Muscle of back (tissue), 3 donors: ENCODE measurements at regions not wholly inside any gene's neighbourhood (a gene's known extent, or its start where the extent isn't known, plus 50 kb on each side); places are given as distances from the start of the nearest gene placed in this dataset.
"Not testable (repeated sequence)": the region's sequence is repeated elsewhere in the genome, so short reads cannot be mapped to it uniquely, and the experiment has no call there.

ENCODE experiments used
- DNase-seq, 3 donors: peaks; one replicate each; pipeline versions ENCODE4 v3.0.0 to v3.0.0-alpha.2; 2013

GRCh38 chr2:90224767-90225166 is 1533.3 kb downstream of the RPIA start:
- not testable (repeated sequence) for DNase-seq

GRCh38 chr2:90226465-90227072 is 1535.1 kb downstream of the RPIA start:
- DNase-seq: not testable (repeated sequence)

- not testable (repeated sequence) for DNase-seq
Measured at GRCh38 chr2:90231199-90231598, 1539.7 kb downstream of the RPIA start.

- DNase-seq: not testable (repeated sequence)
Measured at GRCh38 chr2:90235452-90235851, 1544.0 kb downstream of the RPIA start.

GRCh38 chr2:90237923-90238361 is 1546.5 kb downstream of the RPIA start:
- peak in 2 of 3 donors; percentile 4 to 27 for DNase-seq

GRCh38 chr2:90238505-90239230 is 1547.2 kb downstream of the RPIA start:
- DNase-seq: not testable (repeated sequence)

GRCh38 chr2:90239769-90240168 is 1548.3 kb downstream of the RPIA start:
- DNase-seq: not testable (repeated sequence)

GRCh38 chr2:90244902-90245765 is 1553.7 kb downstream of the RPIA start:
- peak in 1 of 3 donors; percentile 25 for DNase-seq

- not testable (repeated sequence) for DNase-seq
Measured at GRCh38 chr2:90248400-90248799, 1556.9 kb downstream of the RPIA start.

GRCh38 chr2:90250350-90250749 is 1558.9 kb downstream of the RPIA start:
- DNase-seq: not testable (repeated sequence)

- not testable (repeated sequence) for DNase-seq
Measured at GRCh38 chr2:90251576-90251975, 1560.1 kb downstream of the RPIA start.

GRCh38 chr2:90253306-90253705 is 1561.8 kb downstream of the RPIA start:
- not testable (repeated sequence) for DNase-seq

- not testable (repeated sequence) for DNase-seq
Measured at GRCh38 chr2:90266888-90267287, 1575.4 kb downstream of the RPIA start.

- not testable (repeated sequence) for DNase-seq
Measured at GRCh38 chr2:90287751-90288150, 1596.3 kb downstream of the RPIA start.

GRCh38 chr2:90288396-90288795 is 1596.9 kb downstream of the RPIA start:
- not testable (repeated sequence) for DNase-seq

- not testable (repeated sequence) for DNase-seq
Measured at GRCh38 chr2:90289291-90289980, 1598.0 kb downstream of the RPIA start.

- DNase-seq: not testable (repeated sequence)
Measured at GRCh38 chr2:90290701-90291100, 1599.2 kb downstream of the RPIA start.

- not testable (repeated sequence) for DNase-seq
Measured at GRCh38 chr2:90291168-90291883, 1599.9 kb downstream of the RPIA start.

GRCh38 chr2:90291934-90292333 is 1600.5 kb downstream of the RPIA start:
- not testable (repeated sequence) for DNase-seq

GRCh38 chr2:90292451-90292850 is 1601.0 kb downstream of the RPIA start:
- DNase-seq: not testable (repeated sequence)

GRCh38 chr2:90293224-90293623 is 1601.8 kb downstream of the RPIA start:
- DNase-seq: not testable (repeated sequence)
